Astrocyte of the spinal cord (primary cell): ENCODE measurements at regions not wholly inside any gene's neighbourhood (a gene's known extent, or its start where the extent isn't known, plus 50 kb on each side); places are given as distances from the start of the nearest gene placed in this dataset.

ENCODE experiments used
- DNase-seq: peaks from one replicate; pipeline ENCODE4 v3.0.0; 2011; ENCODE audit warnings: low read depth, low spot score
- H3K4me3 ChIP-seq: 2 replicates; pipeline ENCODE4 v1.5.1; 2011; ENCODE audit warnings: low read depth, mild to moderate bottlenecking, low read length, moderate library complexity
- in situ Hi-C: cut with HindIII; loops from 2 replicates; pipeline ENCODE4 v1.10.0; 2017; ENCODE audit warnings: low sequenced_read_pairs
- TF ChIP-seq, protein P1 (sequence below): IDR thresholded peaks from 2 replicates; pipeline ENCODE4 v1.5.1; 2012; ENCODE audit warnings: low read depth, mild to moderate bottlenecking, low read length, inconsistent platforms

DNA sequence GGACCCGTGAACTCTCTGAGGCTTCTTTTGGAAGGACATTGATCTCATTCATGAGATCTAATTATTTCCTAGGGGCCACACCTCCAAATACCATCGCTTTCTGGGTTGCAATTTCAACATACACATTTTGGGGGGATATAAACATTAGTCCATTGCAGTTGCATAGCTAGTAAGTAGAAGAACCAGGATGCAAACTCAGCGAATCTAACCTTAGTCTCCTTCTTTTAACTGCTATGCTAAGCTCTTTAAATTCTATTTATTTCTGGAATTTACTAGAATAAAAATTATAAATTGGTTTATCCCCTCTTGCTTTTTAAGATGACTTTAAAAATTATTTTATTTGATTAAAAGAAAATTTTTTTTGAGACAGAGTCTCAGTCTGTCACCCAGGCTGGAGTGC lies 232.5 kb upstream of the EEF2KMT start:
- in situ Hi-C loops, result no loop called here
- no peak for DNase-seq
- TF ChIP-seq, protein P1, sequence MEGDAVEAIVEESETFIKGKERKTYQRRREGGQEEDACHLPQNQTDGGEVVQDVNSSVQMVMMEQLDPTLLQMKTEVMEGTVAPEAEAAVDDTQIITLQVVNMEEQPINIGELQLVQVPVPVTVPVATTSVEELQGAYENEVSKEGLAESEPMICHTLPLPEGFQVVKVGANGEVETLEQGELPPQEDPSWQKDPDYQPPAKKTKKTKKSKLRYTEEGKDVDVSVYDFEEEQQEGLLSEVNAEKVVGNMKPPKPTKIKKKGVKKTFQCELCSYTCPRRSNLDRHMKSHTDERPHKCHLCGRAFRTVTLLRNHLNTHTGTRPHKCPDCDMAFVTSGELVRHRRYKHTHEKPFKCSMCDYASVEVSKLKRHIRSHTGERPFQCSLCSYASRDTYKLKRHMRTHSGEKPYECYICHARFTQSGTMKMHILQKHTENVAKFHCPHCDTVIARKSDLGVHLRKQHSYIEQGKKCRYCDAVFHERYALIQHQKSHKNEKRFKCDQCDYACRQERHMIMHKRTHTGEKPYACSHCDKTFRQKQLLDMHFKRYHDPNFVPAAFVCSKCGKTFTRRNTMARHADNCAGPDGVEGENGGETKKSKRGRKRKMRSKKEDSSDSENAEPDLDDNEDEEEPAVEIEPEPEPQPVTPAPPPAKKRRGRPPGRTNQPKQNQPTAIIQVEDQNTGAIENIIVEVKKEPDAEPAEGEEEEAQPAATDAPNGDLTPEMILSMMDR, result no peak
- no peak overlapping the region for H3K4me3 ChIP-seq

DNA sequence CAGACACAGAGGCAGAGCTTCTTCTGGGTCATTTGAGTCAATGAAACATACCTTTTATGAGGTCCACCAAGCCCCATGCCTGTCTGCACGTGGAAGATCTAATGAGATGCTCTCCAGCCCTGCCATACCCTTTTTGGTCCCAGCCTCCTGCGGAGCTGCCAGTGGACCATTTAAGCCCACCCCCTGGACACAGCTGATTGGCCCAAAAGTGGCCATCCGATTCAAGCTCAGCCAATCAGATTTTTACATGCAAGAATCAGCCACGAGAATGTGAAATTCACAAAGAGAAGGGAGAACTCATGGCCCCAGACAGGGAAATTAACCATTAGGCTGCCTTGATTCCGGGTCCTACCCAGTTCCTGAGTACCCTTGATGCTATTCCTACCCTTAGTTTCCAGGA lies 231.0 kb upstream of the EEF2KMT start:
- TF ChIP-seq, protein P1, result no peak
- no peak overlapping the region for H3K4me3 ChIP-seq
- in situ Hi-C loops, result no loop called here
- no peak for DNase-seq

DNA sequence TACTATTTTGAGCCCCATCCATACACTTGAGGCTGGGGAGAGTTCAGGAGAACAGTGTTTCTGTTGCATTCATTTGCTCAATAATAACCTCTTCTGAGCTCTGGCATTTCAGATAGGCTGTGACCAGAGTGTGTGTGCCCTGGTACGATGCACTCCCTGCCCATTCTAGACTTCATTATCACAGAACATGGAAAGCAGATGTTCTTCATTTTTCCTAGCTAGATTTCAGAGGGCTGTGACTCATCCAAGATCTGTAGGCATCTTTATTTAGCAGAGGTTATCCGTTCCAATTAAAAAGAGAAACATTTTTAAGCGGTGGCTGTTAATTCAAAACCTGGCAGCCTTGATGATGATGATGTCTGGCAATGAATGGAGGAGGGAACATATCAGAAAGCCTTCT lies 228.8 kb upstream of the EEF2KMT start:
- TF ChIP-seq, protein P1, result no peak
- H3K4me3 ChIP-seq, result no peak overlapping the region
- in situ Hi-C loops, result no loop called here
- no peak for DNase-seq

DNA sequence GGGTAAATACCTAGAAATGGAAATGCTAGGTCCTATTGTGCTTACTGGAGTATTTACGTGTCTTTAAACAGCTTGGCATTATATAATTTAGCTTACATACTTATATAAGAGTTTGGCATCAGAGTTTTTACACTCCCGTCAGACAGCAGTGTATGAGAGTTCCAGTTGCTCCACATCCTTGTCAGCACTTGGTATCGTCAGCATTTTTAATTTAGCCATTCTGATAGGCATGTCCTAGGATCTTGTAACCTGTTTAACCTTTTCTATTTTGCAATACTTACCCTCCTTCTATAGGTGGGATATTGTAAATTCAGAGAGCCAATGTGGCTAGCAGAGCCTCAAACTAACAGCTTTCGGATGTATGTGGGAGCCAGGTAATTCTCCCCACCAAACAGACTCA lies 228.3 kb upstream of the EEF2KMT start:
- TF ChIP-seq, protein P1, result no peak
- in situ Hi-C loops, result no loop called here
- no peak overlapping the region for H3K4me3 ChIP-seq
- no peak for DNase-seq

GRCh38 chr16:5323284-5324141 lies 225.9 kb upstream of the EEF2KMT start:
- TF ChIP-seq, protein P1, result no peak
- no peak for DNase-seq
- H3K4me3 ChIP-seq, result no peak overlapping the region
- in situ Hi-C loops, result no loop called here

- TF ChIP-seq, protein P1, result no peak
- in situ Hi-C loops, result no loop called here
- peak; percentile 48 for DNase-seq
- no peak overlapping the region for H3K4me3 ChIP-seq
These were observed 224.3 kb upstream of the EEF2KMT start for GRCh38 chr16:5321930-5322329.
